Neuronal stem cell (in vitro differentiated cells): ENCODE measurements at regions not wholly inside any gene's neighbourhood (a gene's known extent, or its start where the extent isn't known, plus 50 kb on each side); places are given as distances from the start of the nearest gene placed in this dataset.

Experiments used
- DNase-seq: peaks from one replicate; pipeline ENCODE4 v3.0.0-alpha.2; 2013; ENCODE audit warnings: low spot score
- H2AFZ ChIP-seq: one replicate; pipeline ENCODE4 v1.6.1; 2013; ENCODE audit warnings: mild to moderate bottlenecking, low read length, inconsistent platforms
- H2AK5ac ChIP-seq: 2 replicates; pipeline ENCODE4 v1.6.1; 2013; ENCODE audit warnings: low read depth, mild to moderate bottlenecking, inconsistent platforms, low read length, moderate library complexity, mixed read lengths
- H2BK120ac ChIP-seq: 2 replicates; pipeline ENCODE4 v1.6.1; 2013; ENCODE audit warnings: low read depth, mild to moderate bottlenecking, inconsistent platforms, low read length, moderate library complexity, mixed read lengths
- H2BK12ac ChIP-seq: one replicate; pipeline ENCODE4 v1.6.1; 2013; ENCODE audit warnings: low read length, inconsistent platforms
- H2BK15ac ChIP-seq: 2 replicates; pipeline ENCODE4 v1.6.1; 2013; ENCODE audit warnings: mild to moderate bottlenecking, low read length, inconsistent platforms, mixed read lengths
- H2BK5ac ChIP-seq: one replicate; pipeline ENCODE4 v1.6.1; 2013; ENCODE audit warnings: inconsistent platforms, mild to moderate bottlenecking, low read length, moderate library complexity
- H3K14ac ChIP-seq: one replicate; pipeline ENCODE4 v1.6.1; 2013; ENCODE audit warnings: low read length, inconsistent platforms
- H3K18ac ChIP-seq: 2 replicates; pipeline ENCODE4 v1.6.1; 2013; ENCODE audit warnings: low read length, inconsistent platforms
- H3K23ac ChIP-seq: 2 replicates; pipeline ENCODE4 v1.6.1; 2013; ENCODE audit warnings: low read depth, mild to moderate bottlenecking, mixed read lengths, low read length, inconsistent platforms; ENCODE audit not compliant: poor library complexity
- H3K27ac ChIP-seq: replicated peaks from 3 replicates; pipeline ENCODE4 v1.5.1; 2013; ENCODE audit warnings: low read length, inconsistent platforms
- H3K27me3 ChIP-seq, 3 experiments: 2 replicates each; pipeline ENCODE4 v1.6.1; 2013; ENCODE audit warnings: low read length in 3 of 3, mild to moderate bottlenecking in 2 of 3, inconsistent platforms in 1 of 3, low read depth in 1 of 3, mixed read lengths in 1 of 3, moderate library complexity in 1 of 3; ENCODE audit not compliant: control insufficient read depth in 3 of 3, insufficient read depth in 3 of 3
- H3K36me3 ChIP-seq, 2 donors: replicated peaks in 1 of 2; 2 replicates each; pipeline ENCODE4 v1.6.1; 2013; ENCODE audit warnings: low read length in 2 of 2; ENCODE audit not compliant: control insufficient read depth in 2 of 2, insufficient read depth in 2 of 2
- H3K4ac ChIP-seq: 2 replicates; pipeline ENCODE4 v1.6.1; 2013; ENCODE audit warnings: inconsistent platforms, mild to moderate bottlenecking, low read length, moderate library complexity
- H3K4me1 ChIP-seq, 2 donors: 1 replicate in 1 of 2; 2 replicates in 1 of 2; pipeline ENCODE4 v1.6.1; 2013; ENCODE audit warnings: low read length in 2 of 2, low read depth in 1 of 2; ENCODE audit not compliant: control insufficient read depth in 2 of 2, insufficient read depth in 1 of 2
- H3K4me2 ChIP-seq: one replicate; pipeline ENCODE4 v1.6.1; 2013; ENCODE audit warnings: mild to moderate bottlenecking, low read length, inconsistent platforms; ENCODE audit not compliant: insufficient read depth, poor library complexity, severe bottlenecking
- H3K4me3 ChIP-seq, 2 donors: 2 replicates each; pipeline ENCODE4 v1.5.1; 2013; ENCODE audit warnings: low read length in 2 of 2, mild to moderate bottlenecking in 2 of 2, inconsistent platforms in 1 of 2, moderate library complexity in 1 of 2
- H3K79me1 ChIP-seq: one replicate; pipeline ENCODE4 v1.6.1; 2013; ENCODE audit warnings: low read depth, mild to moderate bottlenecking, inconsistent platforms, low read length, moderate library complexity
- H3K9ac ChIP-seq: one replicate; pipeline ENCODE4 v1.6.1; 2013; ENCODE audit warnings: mild to moderate bottlenecking, low read depth, low read length, inconsistent platforms; ENCODE audit not compliant: poor library complexity
- H3K9me3 ChIP-seq, 2 donors: replicated peaks in 1 of 2; 2 replicates each; pipeline versions ENCODE3 to v1.6.1; 2013; ENCODE audit warnings: low read length in 2 of 2, mild to moderate bottlenecking in 2 of 2, inconsistent platforms in 1 of 2, low read depth in 1 of 2, mixed read lengths in 1 of 2, moderate library complexity in 1 of 2; ENCODE audit not compliant: control insufficient read depth in 2 of 2, insufficient read depth in 1 of 2
- H4K8ac ChIP-seq: one replicate; pipeline ENCODE4 v1.6.1; 2013; ENCODE audit warnings: low read depth, mild to moderate bottlenecking, inconsistent platforms, low read length, moderate library complexity
- H4K91ac ChIP-seq: one replicate; pipeline ENCODE4 v1.6.1; 2013; ENCODE audit warnings: low read length, low read depth, mild to moderate bottlenecking, inconsistent platforms; ENCODE audit not compliant: poor library complexity
- WGBS, 2 donors: extraction: QIAGEN DNeasy Blood & Tissue Kit; methylation state at CpG; one replicate each; pipeline ENCODE4 v1.1.7; 2013; ENCODE audit warnings: missing lambda C conversion rate in 2 of 2, mixed read lengths in 1 of 2; ENCODE audit not compliant: insufficient read length in 2 of 2, insufficient replicate concordance in 1 of 2; ENCODE audit errors: extremely low coverage in 2 of 2; 5-methylcytosine and 5-hydroxymethylcytosine counted together

DNA sequence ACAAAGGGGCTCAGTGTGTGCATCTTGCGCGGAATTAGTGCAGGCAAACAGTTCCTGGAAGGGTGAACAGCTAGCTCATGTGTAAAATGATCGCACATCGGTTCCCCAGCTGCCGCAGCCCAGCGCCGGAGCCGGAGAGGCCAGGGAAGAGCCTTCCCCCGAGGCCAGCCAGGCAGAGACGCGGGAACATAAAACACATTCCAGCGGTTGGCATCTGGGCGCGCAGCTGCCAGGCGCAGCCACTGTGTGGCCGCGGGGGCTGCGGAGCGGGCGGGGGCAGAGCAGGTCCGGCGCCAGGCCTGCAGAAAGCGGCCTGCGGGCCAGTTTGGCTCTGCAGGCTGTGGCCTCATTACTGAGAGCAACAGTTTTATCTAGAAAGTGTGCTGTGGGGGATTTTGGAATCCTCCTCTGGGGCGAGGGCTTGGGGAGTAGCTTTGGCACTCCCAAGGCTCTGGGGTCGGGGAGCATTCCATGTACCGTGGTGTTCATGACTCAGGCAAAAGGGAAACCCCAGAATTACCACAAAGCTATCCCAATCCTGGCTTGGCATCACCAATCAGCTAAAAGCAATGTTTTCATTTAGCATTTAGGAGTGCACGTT is 74.3 kb downstream of the SAMD9 start:
- Histone ChIP-seq H3K4me2 (peak overlapping the region; percentile 38), H3K27me3 (no peaks in the 10 kb centered on the region), H2BK12ac (no peak overlapping the region), H3K4me3 (peak overlapping the region in 1 of 2 donors; percentile 54), H2AFZ (peak overlapping the region; percentile 97), H3K18ac (peak overlapping the region; percentile 80), H3K36me3 (no peaks in the 10 kb centered on the region), H2BK120ac (peak overlapping the region; percentile 38), H3K9me3 (no peaks in the 10 kb centered on the region), H3K79me1 (no peaks in the 10 kb centered on the region), H2AK5ac (no peak overlapping the region), H3K4me1 (peaks cover 17 to 20% of the 10 kb centered on the region in 2 donors), H3K27ac (peak overlapping the region; percentile 93), H2BK5ac (peak overlapping the region; percentile 62), H4K8ac (no peak overlapping the region), H3K23ac (no peak overlapping the region), H2BK15ac (peak overlapping the region; percentile 30), H3K14ac (no peak overlapping the region), H4K91ac (peak overlapping the region; percentile 74), H3K9ac (peak overlapping the region; percentile 38), H3K4ac (no peak overlapping the region)
- DNase-seq = peak; percentile 53
- WGBS, 2 donors = no CpG with 5 or more reads among the region's 28 CpGs

DNA sequence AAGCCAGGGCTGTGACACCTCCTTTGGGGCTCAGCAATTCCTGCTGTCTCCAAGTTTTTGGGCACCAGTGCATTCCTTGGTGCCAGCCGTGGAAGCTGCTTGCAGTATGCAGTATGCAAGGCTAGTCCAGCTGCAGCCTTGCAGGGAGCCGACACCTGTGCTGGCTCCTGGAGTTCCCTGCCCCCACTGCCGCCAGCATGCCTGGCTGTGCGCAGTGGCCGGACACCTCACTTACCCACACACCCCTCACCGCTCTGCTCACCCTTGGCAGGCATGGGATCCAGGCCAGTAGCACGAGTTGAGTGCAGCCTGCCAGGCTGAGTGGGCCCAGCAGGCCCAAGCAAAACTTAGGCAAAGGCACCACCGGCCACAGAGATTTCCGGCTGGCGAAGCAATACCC is 77.4 kb downstream of the SAMD9 start:
- Histone ChIP-seq H3K36me3 (no peaks in the 10 kb centered on the region), H2BK120ac (peak overlapping the region; percentile 44), H4K8ac (peak overlapping the region; percentile 52), H3K23ac (peak overlapping the region; percentile 11), H4K91ac (peak overlapping the region; percentile 80), H3K18ac (peak overlapping the region; percentile 9), H2BK12ac (peak overlapping the region; percentile 69), H3K4me2 (no peak overlapping the region), H2BK15ac (peak overlapping the region; percentile 62), H3K9ac (no peak overlapping the region), H3K27me3 (no peaks in the 10 kb centered on the region), H2BK5ac (peak overlapping the region; percentile 18), H2AK5ac (peak overlapping the region; percentile 19), H3K4me1 (peaks cover 9 to 15% of the 10 kb centered on the region in 2 donors), H3K4me3 (no peak overlapping the region), H3K9me3 (no peaks in the 10 kb centered on the region), H3K27ac (no peak overlapping the region), H3K4ac (peak overlapping the region; percentile 4), H3K14ac (peak overlapping the region; percentile 41), H2AFZ (no peak overlapping the region), H3K79me1 (no peaks in the 10 kb centered on the region)
- DNase-seq = no peak
- WGBS, 2 donors = no CpG with 5 or more reads among the region's 10 CpGs

- H3K14ac ChIP-seq = no peak overlapping the region
- no peak overlapping the region for H4K91ac ChIP-seq
- H3K79me1 ChIP-seq = no peaks in the 10 kb centered on the region
- no peak overlapping the region for H2BK5ac ChIP-seq
- H3K27ac ChIP-seq = no peak overlapping the region
- no peaks in the 10 kb centered on the region for H3K9me3 ChIP-seq
- WGBS, 2 donors = no CpG with 5 or more reads among the region's 3 CpGs
- H2BK15ac ChIP-seq = peak overlapping the region; percentile 78
- no peaks in the 10 kb centered on the region for H3K27me3 ChIP-seq
- H3K4me3 ChIP-seq = no peak overlapping the region
- H2AFZ ChIP-seq = peak overlapping the region; percentile 6
- no peak overlapping the region for H3K18ac ChIP-seq
- no peak overlapping the region for H2BK12ac ChIP-seq
- H3K36me3 ChIP-seq = no peaks in the 10 kb centered on the region
- no peak overlapping the region for H2BK120ac ChIP-seq
- H3K9ac ChIP-seq = no peak overlapping the region
- H3K4me2 ChIP-seq = no peak overlapping the region
- peak overlapping the region; percentile 96 for H3K23ac ChIP-seq
- DNase-seq = no peak
- peak overlapping the region; percentile 94 for H4K8ac ChIP-seq
- no peak overlapping the region for H3K4ac ChIP-seq
- peaks cover 7 to 15% of the 10 kb centered on the region in 2 donors for H3K4me1 ChIP-seq
- H2AK5ac ChIP-seq = no peak overlapping the region
Observed at GRCh38 chr7:93039786-93040185, 78.0 kb downstream of the SAMD9 start.

DNA sequence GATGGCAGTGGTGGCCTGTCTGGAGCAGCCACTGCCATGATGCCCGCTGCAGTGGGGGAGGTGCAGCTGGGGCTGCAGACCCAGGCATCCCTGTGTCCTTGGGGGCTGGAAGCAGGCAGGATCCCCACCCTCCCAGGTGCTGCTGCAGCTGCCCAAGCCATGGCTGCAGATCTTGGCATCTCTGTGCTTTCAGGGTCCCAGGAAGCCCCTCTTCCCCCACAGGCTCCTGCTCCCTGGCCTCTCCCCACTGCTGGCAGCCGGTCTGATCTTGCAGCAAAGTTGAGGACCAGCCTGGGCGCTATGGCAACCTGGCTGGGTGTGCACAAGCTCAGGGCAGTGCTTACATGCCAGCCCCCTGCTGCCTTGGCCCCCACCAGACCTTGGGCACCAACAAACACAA is 78.5 kb downstream of the SAMD9 start:
- WGBS, 2 donors = no CpG with 5 or more reads among the region's 3 CpGs
- H3K23ac ChIP-seq = peak overlapping the region; percentile 96

More for the DNA sequence above, 78.5 kb downstream of the SAMD9 start:
- no peak overlapping the region for H2BK5ac ChIP-seq
- H3K27me3 ChIP-seq = no peaks in the 10 kb centered on the region
- H2BK15ac ChIP-seq = peak overlapping the region; percentile 78
- no peak overlapping the region for H3K4me2 ChIP-seq
- H3K9me3 ChIP-seq = no peaks in the 10 kb centered on the region
- peak overlapping the region; percentile 89 for H3K18ac ChIP-seq
- no peak overlapping the region for H3K27ac ChIP-seq
- peak overlapping the region; percentile 6 for H2AFZ ChIP-seq
- peak overlapping the region; percentile 94 for H4K8ac ChIP-seq
- peaks cover 4 to 15% of the 10 kb centered on the region in 2 donors for H3K4me1 ChIP-seq
- H3K4me3 ChIP-seq = no peak overlapping the region
- no peak overlapping the region for H3K4ac ChIP-seq
- no peaks in the 10 kb centered on the region for H3K79me1 ChIP-seq
- DNase-seq = no peak
- H4K91ac ChIP-seq = no peak overlapping the region
- H3K9ac ChIP-seq = no peak overlapping the region
- no peak overlapping the region for H2AK5ac ChIP-seq
- H2BK12ac ChIP-seq = no peak overlapping the region
- no peaks in the 10 kb centered on the region for H3K36me3 ChIP-seq
- H3K14ac ChIP-seq = peak overlapping the region; percentile 58
- H2BK120ac ChIP-seq = peak overlapping the region; percentile 93
